Neural progenitor cell (in vitro differentiated cells): ENCODE measurements at regions not wholly inside any gene's neighbourhood (a gene's known extent, or its start where the extent isn't known, plus 50 kb on each side); places are given as distances from the start of the nearest gene placed in this dataset.

Experiments used
- DNase-seq: peaks from one replicate; pipeline ENCODE4 v3.0.0-alpha.2; 2016; ENCODE audit warnings: low spot score
- H2AFZ ChIP-seq: fragments of 200-600 bp; sonication (generic); replicated peaks from 2 replicates; pipeline ENCODE4 v1.6.1; 2016; ENCODE audit warnings: antibody characterized with exemption
- H3F3A ChIP-seq: fragments of 200-600 bp; sonication (generic); 2 replicates; pipeline ENCODE4 v1.6.1; 2016; ENCODE audit warnings: antibody characterized with exemption, low read depth
- H3K27ac ChIP-seq: fragments of 200-600 bp; sonication (generic); 2 replicates; pipeline ENCODE4 v1.5.1; 2016; ENCODE audit warnings: mild to moderate bottlenecking
- H3K27me3 ChIP-seq: fragments of 200-600 bp; sonication (generic); 2 replicates; pipeline ENCODE4 v1.6.1; 2016; ENCODE audit warnings: mild to moderate bottlenecking, moderate library complexity
- H3K36me3 ChIP-seq: fragments of 200-600 bp; sonication (generic); 2 replicates; pipeline ENCODE4 v1.5.1; 2016
- H3K4me1 ChIP-seq: fragments of 200-600 bp; sonication (generic); 2 replicates; pipeline ENCODE4 v1.6.1; 2016; ENCODE audit warnings: mixed run types
- H3K4me2 ChIP-seq: fragments of 200-600 bp; sonication (generic); 2 replicates; pipeline ENCODE4 v1.6.1; 2016
- H3K4me3 ChIP-seq: fragments of 200-600 bp; sonication (generic); 2 replicates; pipeline ENCODE4 v1.5.1; 2016
- H3K79me2 ChIP-seq: fragments of 200-600 bp; sonication (generic); 2 replicates; pipeline ENCODE4 v1.6.1; 2016; ENCODE audit warnings: low read depth
- H3K9ac ChIP-seq: fragments of 200-600 bp; sonication (generic); 2 replicates; pipeline ENCODE4 v1.6.1; 2016
- H3K9me3 ChIP-seq: fragments of 200-600 bp; sonication (generic); 2 replicates; pipeline ENCODE4 v1.5.1; 2016; ENCODE audit warnings: low read depth
- H4K20me1 ChIP-seq: fragments of 200-600 bp; sonication (generic); 2 replicates; pipeline ENCODE4 v1.6.1; 2016; ENCODE audit warnings: low read depth
- H3K27ac Mint-ChIP-seq: 3 replicates; pipeline ENCODE4 v1.8.0; 2021; ENCODE audit warnings: mixed read lengths
- H3K27me3 Mint-ChIP-seq: 2 replicates; pipeline ENCODE4 v1.8.0; 2022; ENCODE audit warnings: low read depth, mild to moderate bottlenecking, inconsistent platforms, moderate library complexity, mixed read lengths; ENCODE audit not compliant: insufficient read depth
- H3K36me3 Mint-ChIP-seq: 3 replicates; pipeline ENCODE4 v1.8.0; 2021; ENCODE audit warnings: mixed read lengths
- H3K4me1 Mint-ChIP-seq: 3 replicates; pipeline ENCODE4 v1.8.0; 2021; ENCODE audit warnings: mixed read lengths
- H3K4me3 Mint-ChIP-seq: 3 replicates; pipeline ENCODE4 v1.8.0; 2021; ENCODE audit warnings: mild to moderate bottlenecking, moderate library complexity, mixed read lengths
- H3K9me3 Mint-ChIP-seq: 3 replicates; pipeline ENCODE4 v1.8.0; 2020; ENCODE audit warnings: mixed read lengths
- CTCF ChIP-seq: fragments of 200-600 bp; sonication (generic); IDR thresholded peaks from 2 replicates; pipeline ENCODE4 v1.5.1; 2017; ENCODE audit warnings: antibody characterized with exemption, mild to moderate bottlenecking
- EZH2 ChIP-seq: fragments of 200-600 bp; sonication (generic); IDR thresholded peaks from 2 replicates; pipeline ENCODE4 v1.6.1; 2017; ENCODE audit warnings: antibody characterized with exemption, mild to moderate bottlenecking, moderate library complexity
- EZH2phosphoT487 ChIP-seq: fragments of 200-600 bp; sonication (generic); IDR thresholded peaks from 2 replicates; pipeline ENCODE4 v1.6.1; 2017; ENCODE audit warnings: antibody characterized with exemption

- Mint-ChIP-seq H3K4me1 (no peaks in the 10 kb centered on the region), H3K9me3 (peaks cover 19% of the 10 kb centered on the region)
Measured at GRCh38 chr14:101313268-101313667, 248.0 kb upstream of the DIO3 start.

GRCh38 chr14:101315802-101316296 lies 245.4 kb upstream of the DIO3 start:
- H3K36me3 Mint-ChIP-seq = no peaks in the 10 kb centered on the region
- Histone ChIP-seq H3K9ac (no peak overlapping the region), H3K36me3 (no peaks in the 10 kb centered on the region), H3K4me1 (no peaks in the 10 kb centered on the region), H3K4me3 (no peak overlapping the region), H4K20me1 (no peaks in the 10 kb centered on the region), H3K27ac (no peak overlapping the region), H2AFZ (no peak overlapping the region), H3K79me2 (no peaks in the 10 kb centered on the region), H3K4me2 (no peak overlapping the region), H3K27me3 (no peaks in the 10 kb centered on the region), H3F3A (no peaks in the 10 kb centered on the region), H3K9me3 (no peaks in the 10 kb centered on the region)
- no peak for DNase-seq
- H3K9me3 Mint-ChIP-seq = peaks cover 24% of the 10 kb centered on the region
- TF ChIP-seq CTCF (no peak), EZH2 (no peak), EZH2phosphoT487 (no peak)
- H3K4me1 Mint-ChIP-seq = no peaks in the 10 kb centered on the region
- no peak overlapping the region for H3K27ac Mint-ChIP-seq
- no peak overlapping the region for H3K4me3 Mint-ChIP-seq
- H3K27me3 Mint-ChIP-seq = no peaks in the 10 kb centered on the region

More at GRCh38 chr14:101313268-101313667, 248.0 kb upstream of the DIO3 start:
- TF ChIP-seq CTCF (peak; percentile 36), EZH2phosphoT487 (no peak)
- Histone ChIP-seq H3K4me3 (no peak overlapping the region), H3F3A (no peaks in the 10 kb centered on the region), H3K27me3 (no peaks in the 10 kb centered on the region), H4K20me1 (no peaks in the 10 kb centered on the region), H3K27ac (no peak overlapping the region), H3K36me3 (no peaks in the 10 kb centered on the region), H3K4me2 (no peak overlapping the region), H3K9ac (no peak overlapping the region), H3K4me1 (no peaks in the 10 kb centered on the region), H3K9me3 (no peaks in the 10 kb centered on the region), H2AFZ (no peak overlapping the region), H3K79me2 (no peaks in the 10 kb centered on the region)
- Mint-ChIP-seq H3K27ac (no peak overlapping the region), H3K4me3 (no peak overlapping the region), H3K36me3 (no peaks in the 10 kb centered on the region), H3K27me3 (no peaks in the 10 kb centered on the region)
- DNase-seq = peak; percentile 30

- TF ChIP-seq EZH2phosphoT487 (no peak), CTCF (no peak), EZH2 (no peak)
- no peak overlapping the region for H2AFZ ChIP-seq
- H3K27me3 ChIP-seq = no peaks in the 10 kb centered on the region
- Mint-ChIP-seq H3K27me3 (no peaks in the 10 kb centered on the region), H3K27ac (no peak overlapping the region), H3K4me1 (peaks cover 8% of the 10 kb centered on the region), H3K36me3 (no peaks in the 10 kb centered on the region), H3K9me3 (peaks cover 25% of the 10 kb centered on the region), H3K4me3 (no peak overlapping the region)
- H3K4me1 ChIP-seq = no peaks in the 10 kb centered on the region
- no peaks in the 10 kb centered on the region for H3K9me3 ChIP-seq
- H3F3A ChIP-seq = no peaks in the 10 kb centered on the region
- no peak overlapping the region for H3K9ac ChIP-seq
- no peak overlapping the region for H3K4me3 ChIP-seq
- H4K20me1 ChIP-seq = no peaks in the 10 kb centered on the region
- no peak overlapping the region for H3K27ac ChIP-seq
- H3K36me3 ChIP-seq = no peaks in the 10 kb centered on the region
- no peak for DNase-seq
- no peak overlapping the region for H3K4me2 ChIP-seq
- no peaks in the 10 kb centered on the region for H3K79me2 ChIP-seq
Measured at GRCh38 chr14:101318271-101318670, 243.0 kb upstream of the DIO3 start.
